Loucy (cell line): ENCODE measurements at regions not wholly inside any gene's neighbourhood (a gene's known extent, or its start where the extent isn't known, plus 50 kb on each side); places are given as distances from the start of the nearest gene placed in this dataset.

Source experiments
- CTCF ChIP-seq: fragments of 200-600 bp; sonication (generic); conservative IDR thresholded peaks from 2 replicates; pipeline ENCODE4 v1.5.1; 2014; ENCODE audit warnings: mild to moderate bottlenecking, antibody characterized with exemption, low read length
- EZH2phosphoT487 ChIP-seq: fragments of 200-600 bp; IDR thresholded peaks from 2 replicates; pipeline ENCODE4 v1.6.1; 2018; ENCODE audit warnings: antibody characterized with exemption, mild to moderate bottlenecking, moderate library complexity, borderline replicate concordance

- no peak for TF ChIP-seq CTCF
- TF ChIP-seq EZH2phosphoT487, result no peak
Observed at GRCh38 chr15:38868326-38869114, 303.9 kb upstream of the RASGRP1 start.
